A549 (cell line): ENCODE measurements at regions not wholly inside any gene's neighbourhood (a gene's known extent, or its start where the extent isn't known, plus 50 kb on each side); places are given as distances from the start of the nearest gene placed in this dataset.

Experiments used
- ATAC-seq, 2 experiments: fragments of 200-7000 bp in 1 of 2; fragments of >200 bp in 1 of 2; cut with Nextera tagmentation in 1 of 2; cut with Tn5 transposase in 1 of 2; 3 replicates each; pipeline versions ENCODE4 v1.8.0 to v1.9.1; 2018 to 2020; ENCODE audit warnings: mild to moderate bottlenecking in 1 of 2, moderate library complexity in 1 of 2
- CTCF ChIA-PET: fragments of 300-600 bp; sonication (Branson Sonifier 250); formaldehyde crosslinking; extraction: SDS; loops from one replicate; lab custom pipeline; 2021; ENCODE audit warnings: antibody characterized with exemption, inconsistent platforms; lab: Yijun Ruan, JAX
- POLR2A ChIA-PET: fragments of 350-600 bp; formaldehyde crosslinking; extraction: SDS; loops from one replicate; lab custom pipeline; 2021; ENCODE audit warnings: antibody characterized with exemption, inconsistent platforms; lab: Yijun Ruan, JAX
- DNase-seq, 2 experiments: peaks; one replicate each; pipeline versions ENCODE4 v3.0.0 to v3.0.0-alpha.2; 2011 to 2016; ENCODE audit warnings: low read depth in 1 of 2, low spot score in 1 of 2
- FAIRE-seq: peaks from 2 replicates; lab custom pipeline; 2011; peaks lifted over from hg19 to GRCh38; lab: Jason Lieb, UNC
- H3K27ac ChIP-seq, 2 experiments: fragments of >200 bp; sonication (Bioruptor Twin); formaldehyde crosslinking; 3 replicates each; pipeline ENCODE4 v1.5.1; 2016 to 2017
- H3K4me1 ChIP-seq: fragments of >200 bp; sonication (Bioruptor Twin); formaldehyde crosslinking; 3 replicates; pipeline ENCODE4 v1.6.1; 2016
- H3K4me2 ChIP-seq: fragments of >200 bp; sonication (Bioruptor Twin); formaldehyde crosslinking; 3 replicates; pipeline ENCODE4 v1.6.1; 2016
- H3K4me3 ChIP-seq: fragments of >200 bp; sonication (Bioruptor Twin); formaldehyde crosslinking; 3 replicates; pipeline ENCODE4 v1.5.1; 2016
- H3K9me3 ChIP-seq: fragments of >200 bp; sonication (Bioruptor Twin); formaldehyde crosslinking; 3 replicates; pipeline ENCODE4 v1.6.1; 2016
- BHLHE40 ChIP-seq: IDR thresholded peaks from 2 replicates; pipeline ENCODE4 v1.6.1; 2012; ENCODE audit warnings: low read depth, low read length, inconsistent platforms
- CBX2 ChIP-seq: fragments of 200-600 bp; sonication (generic); IDR thresholded peaks from 2 replicates; pipeline ENCODE4 v1.6.1; 2016; ENCODE audit warnings: low read depth, mild to moderate bottlenecking, borderline replicate concordance
- CBX8 ChIP-seq: fragments of 200-600 bp; sonication (generic); IDR thresholded peaks from 2 replicates; pipeline ENCODE4 v1.6.1; 2016
- CEBPB ChIP-seq, 2 experiments: fragments of >200 bp in 1 of 2; sonication (Bioruptor Twin) in 1 of 2; formaldehyde crosslinking in 1 of 2; IDR thresholded peaks; 2 replicates each; pipeline ENCODE4 v1.6.1; 2012 to 2016
- CHD4 ChIP-seq: fragments of 200-600 bp; sonication (generic); IDR thresholded peaks from 2 replicates; pipeline ENCODE4 v1.6.1; 2016; ENCODE audit warnings: antibody characterized with exemption, mild to moderate bottlenecking, borderline replicate concordance
- ELK1 ChIP-seq: fragments of 150-350 bp; IDR thresholded peaks from 2 replicates; pipeline ENCODE4 v1.6.1; 2014; ENCODE audit warnings: low read depth, mild to moderate bottlenecking, low read length
- ESRRA ChIP-seq: fragments of 150-350 bp; IDR thresholded peaks from 2 replicates; pipeline ENCODE4 v1.6.1; 2014; ENCODE audit warnings: mild to moderate bottlenecking, low read length, borderline replicate concordance
- FOSB ChIP-seq: fragments of 250-450 bp; sonication (Bioruptor Pico); IDR thresholded peaks from 2 replicates; pipeline ENCODE4 v1.5.0; 2020; ENCODE audit warnings: mild to moderate bottlenecking, moderate library complexity
- FOXS1 ChIP-seq: fragments of 250-450 bp; sonication (Bioruptor Pico); IDR thresholded peaks from 2 replicates; pipeline ENCODE4 v1.5.0; 2020; ENCODE audit warnings: mild to moderate bottlenecking, moderate library complexity
- HES2 ChIP-seq: fragments of >200 bp; sonication (Bioruptor Twin); formaldehyde crosslinking; IDR thresholded peaks from 2 replicates; pipeline ENCODE4 v1.6.1; 2016
- HEYL ChIP-seq: fragments of 250-450 bp; sonication (Bioruptor Pico); IDR thresholded peaks from 2 replicates; pipeline ENCODE4 v1.8.0; 2021; ENCODE audit warnings: mild to moderate bottlenecking, moderate library complexity
- HMGXB4 ChIP-seq: fragments of 250-450 bp; sonication (Bioruptor Pico); IDR thresholded peaks from 2 replicates; pipeline ENCODE4 v1.5.0; 2021; ENCODE audit warnings: mild to moderate bottlenecking, moderate library complexity, borderline replicate concordance
- HOXA7 ChIP-seq: fragments of 250-450 bp; sonication (Bioruptor Pico); IDR thresholded peaks from 2 replicates; pipeline ENCODE4 v1.5.0; 2020; ENCODE audit warnings: mild to moderate bottlenecking, moderate library complexity
- HOXB5 ChIP-seq: fragments of 250-450 bp; sonication (Bioruptor Pico); IDR thresholded peaks from 2 replicates; pipeline ENCODE4 v1.5.0; 2020; ENCODE audit warnings: mild to moderate bottlenecking, moderate library complexity
- KDM5A ChIP-seq: fragments of 200-600 bp; sonication (generic); IDR thresholded peaks from 2 replicates; pipeline ENCODE4 v1.6.1; 2016; ENCODE audit warnings: antibody characterized with exemption, mild to moderate bottlenecking
- NR3C1 ChIP-seq: fragments of >200 bp; sonication (Bioruptor Twin); formaldehyde crosslinking; IDR thresholded peaks from 3 replicates; pipeline ENCODE4 v1.6.1; 2017
- PHF8 ChIP-seq: fragments of 200-600 bp; sonication (generic); IDR thresholded peaks from 2 replicates; pipeline ENCODE4 v1.6.1; 2016; ENCODE audit warnings: low read depth, mild to moderate bottlenecking, antibody characterized with exemption, moderate library complexity, borderline replicate concordance
- POLR2A ChIP-seq: IDR thresholded peaks from 2 replicates; pipeline ENCODE4 v1.6.1; 2012; ENCODE audit warnings: mild to moderate bottlenecking, low read length
- POLR2AphosphoS2 ChIP-seq: conservative IDR thresholded peaks from 2 replicates; pipeline ENCODE4 v1.6.1; 2012; ENCODE audit warnings: low read length, improper control_type of control experiment, inconsistent platforms
- RCOR1 ChIP-seq: fragments of 150-350 bp; IDR thresholded peaks from 2 replicates; pipeline ENCODE4 v1.6.1; 2014; ENCODE audit warnings: antibody characterized with exemption, low read length, low read depth
- RFX5 ChIP-seq: fragments of 450-650 bp; IDR thresholded peaks from 2 replicates; pipeline ENCODE4 v1.7.1; 2014; ENCODE audit warnings: antibody characterized with exemption, mild to moderate bottlenecking, moderate library complexity
- SMC3 ChIP-seq: fragments of >200 bp; sonication (Bioruptor Twin); formaldehyde crosslinking; IDR thresholded peaks from 3 replicates; pipeline ENCODE4 v1.6.1; 2018; ENCODE audit warnings: inconsistent platforms
- SREBF2 ChIP-seq: fragments of 450-650 bp; IDR thresholded peaks from 2 replicates; pipeline ENCODE4 v1.6.1; 2014; ENCODE audit warnings: mild to moderate bottlenecking, moderate library complexity
- ZC3H11A ChIP-seq: fragments of 450-650 bp; IDR thresholded peaks from 2 replicates; pipeline ENCODE4 v1.6.1; 2014; ENCODE audit warnings: antibody characterized with exemption, mild to moderate bottlenecking
- WGBS: methylation state at CpG from one replicate; pipeline ENCODE4 v1.1.6; 2017; ENCODE audit errors: missing lambda C conversion rate; 5-methylcytosine and 5-hydroxymethylcytosine counted together
- TF ChIP-seq, protein P1 (sequence below): fragments of 250-450 bp; sonication (Bioruptor Pico); IDR thresholded peaks from 2 replicates; pipeline ENCODE4 v1.5.0; 2020; ENCODE audit warnings: low read depth, mild to moderate bottlenecking, moderate library complexity
- TF ChIP-seq, protein P2 (sequence below): fragments of 450-650 bp; IDR thresholded peaks from 2 replicates; pipeline ENCODE4 v1.6.1; 2014; ENCODE audit warnings: antibody characterized with exemption

- WGBS, result 82% methylated on average over 1 of the region's 1 CpG
- TF ChIP-seq HMGXB4 (CRISPR knock-in tag) (no peak), RCOR1 (no peak), PHF8 (no peak), BHLHE40 (no peak), KDM5A (no peak), HES2 (no peak), POLR2A (no peak), SREBF2 (no peak), NR3C1 (no peak), HOXB5 (CRISPR knock-in tag) (no peak), CBX8 (no peak), ELK1 (no peak), CEBPB (IDR thresholded peaks at IDR 0.05) (no peak), POLR2AphosphoS2 (no peak)
- TF ChIP-seq, protein P1, sequence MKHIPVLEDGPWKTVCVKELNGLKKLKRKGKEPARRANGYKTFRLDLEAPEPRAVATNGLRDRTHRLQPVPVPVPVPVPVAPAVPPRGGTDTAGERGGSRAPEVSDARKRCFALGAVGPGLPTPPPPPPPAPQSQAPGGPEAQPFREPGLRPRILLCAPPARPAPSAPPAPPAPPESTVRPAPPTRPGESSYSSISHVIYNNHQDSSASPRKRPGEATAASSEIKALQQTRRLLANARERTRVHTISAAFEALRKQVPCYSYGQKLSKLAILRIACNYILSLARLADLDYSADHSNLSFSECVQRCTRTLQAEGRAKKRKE, result no peak
- Histone ChIP-seq H3K4me3 (no peak overlapping the region), H3K4me1 (no peaks in the 10 kb centered on the region), H3K9me3 (no peaks in the 10 kb centered on the region), H3K27ac (no peak overlapping the region), H3K4me2 (no peak overlapping the region)
- no peak for DNase-seq
- POLR2A ChIA-PET, result no interaction called here
- FAIRE-seq, result no peak
- no peak for ATAC-seq
- CTCF ChIA-PET, result no interaction called here
These were observed 276.6 kb downstream of the GADD45G start for GRCh38 chr9:89881431-89881830.

DNA sequence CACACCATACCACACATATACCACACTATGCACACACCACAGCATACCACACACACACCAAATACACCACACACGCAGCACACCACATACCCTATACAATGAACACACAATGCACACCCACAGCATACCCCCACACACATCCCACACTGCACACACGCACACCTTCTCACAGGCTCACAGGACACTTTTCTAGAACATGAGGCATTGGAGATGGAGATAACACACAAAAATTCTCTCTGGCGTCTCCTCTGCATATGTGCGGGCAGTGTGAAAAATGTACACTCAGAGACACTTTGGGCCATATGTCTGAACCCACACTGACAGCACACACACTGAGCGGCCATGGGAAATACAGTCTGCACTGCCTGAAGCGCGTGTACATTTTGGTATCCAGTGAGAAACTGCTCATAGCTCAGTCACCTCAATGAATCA, 278.1 kb downstream of the GADD45G start:
- 67% methylated on average over 7 of the region's 7 CpGs for WGBS
- POLR2A ChIA-PET, result no interaction called here
- DNase-seq (no peak), ATAC-seq (no peak), FAIRE-seq (no peak)
- Histone ChIP-seq H3K4me1 (no peaks in the 10 kb centered on the region), H3K4me3 (no peak overlapping the region), H3K27ac (no peak overlapping the region), H3K9me3 (no peaks in the 10 kb centered on the region), H3K4me2 (no peak overlapping the region)
- TF ChIP-seq SMC3, result no peak
- TF ChIP-seq PHF8, result no peak
- no peak for TF ChIP-seq POLR2AphosphoS2
- no peak for TF ChIP-seq CHD4
- no peak for TF ChIP-seq ESRRA
- no peak for TF ChIP-seq FOXS1 (CRISPR knock-in tag)
- no peak for TF ChIP-seq ZC3H11A
- no peak for TF ChIP-seq HOXA7 (CRISPR knock-in tag)
- TF ChIP-seq RFX5, result no peak
- no peak for TF ChIP-seq CBX2
- no peak for TF ChIP-seq HEYL (CRISPR knock-in tag)
- TF ChIP-seq CEBPB (IDR thresholded peaks at IDR 0.05), result no peak
- TF ChIP-seq NR3C1, result no peak
- no peak for TF ChIP-seq FOSB (CRISPR knock-in tag)
- TF ChIP-seq RCOR1, result no peak
- TF ChIP-seq, protein P2, sequence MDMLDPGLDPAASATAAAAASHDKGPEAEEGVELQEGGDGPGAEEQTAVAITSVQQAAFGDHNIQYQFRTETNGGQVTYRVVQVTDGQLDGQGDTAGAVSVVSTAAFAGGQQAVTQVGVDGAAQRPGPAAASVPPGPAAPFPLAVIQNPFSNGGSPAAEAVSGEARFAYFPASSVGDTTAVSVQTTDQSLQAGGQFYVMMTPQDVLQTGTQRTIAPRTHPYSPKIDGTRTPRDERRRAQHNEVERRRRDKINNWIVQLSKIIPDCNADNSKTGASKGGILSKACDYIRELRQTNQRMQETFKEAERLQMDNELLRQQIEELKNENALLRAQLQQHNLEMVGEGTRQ, result no peak
- CTCF ChIA-PET, result no interaction called here
